IMR-90 (cell line): ENCODE measurements at regions not wholly inside any gene's neighbourhood (a gene's known extent, or its start where the extent isn't known, plus 50 kb on each side); places are given as distances from the start of the nearest gene placed in this dataset.

Experiments
- ATAC-seq: fragments of 200-7000 bp; cut with Tn5 transposase; 2 replicates; pipeline ENCODE4 v1.9.1; 2020; ENCODE audit warnings: low read depth, mild to moderate bottlenecking, moderate library complexity
- BruUV-seq: library from RNA; stranded (reverse); fragments of 400-500 nt; replicated peaks from 2 replicates; lab custom pipeline; 2021; lab: Mats Ljungman, UMichigan
- CTCF ChIA-PET: fragments of 300-600 bp; formaldehyde crosslinking; extraction: SDS; loops from one replicate; lab custom pipeline; 2021; ENCODE audit warnings: antibody characterized with exemption; lab: Yijun Ruan, JAX
- POLR2A ChIA-PET: fragments of 300-600 bp; sonication (Branson Sonifier 250); formaldehyde crosslinking; loops from one replicate; lab custom pipeline; 2022; ENCODE audit warnings: antibody characterized with exemption; ENCODE audit not compliant: unreplicated experiment; lab: Charles Lee
- DNase-seq: peaks from one replicate; pipeline ENCODE4 v3.0.0; 2013
- H2AFZ ChIP-seq: replicated peaks from 2 replicates; pipeline ENCODE3; 2013; ENCODE audit warnings: low read length, mild to moderate bottlenecking; ENCODE audit not compliant: poor library complexity
- H2AK5ac ChIP-seq: 2 replicates; pipeline ENCODE4 v1.6.1; 2013; ENCODE audit warnings: low read depth, low read length, inconsistent platforms
- H2AK9ac ChIP-seq: replicated peaks from 2 replicates; pipeline ENCODE3; 2013; ENCODE audit warnings: mild to moderate bottlenecking, low read depth, low read length, moderate library complexity; ENCODE audit not compliant: poor library complexity
- H2BK120ac ChIP-seq: 2 replicates; pipeline ENCODE4 v1.6.1; 2013; ENCODE audit warnings: low read depth, low read length, inconsistent platforms
- H2BK15ac ChIP-seq: 3 replicates; pipeline ENCODE4 v1.6.1; 2013; ENCODE audit warnings: low read depth, low read length, inconsistent platforms
- H2BK20ac ChIP-seq: 2 replicates; pipeline ENCODE4 v1.6.1; 2013; ENCODE audit warnings: low read depth, mild to moderate bottlenecking, inconsistent platforms, low read length, moderate library complexity
- H2BK5ac ChIP-seq: 2 replicates; pipeline ENCODE4 v1.6.1; 2013; ENCODE audit warnings: mild to moderate bottlenecking, low read depth, low read length, inconsistent platforms; ENCODE audit not compliant: poor library complexity, severe bottlenecking
- H3K14ac ChIP-seq: replicated peaks from 2 replicates; pipeline ENCODE4 v1.6.1; 2013; ENCODE audit warnings: low read depth, low read length, inconsistent platforms
- H3K18ac ChIP-seq: 2 replicates; pipeline ENCODE4 v1.6.1; 2013; ENCODE audit warnings: low read depth, low read length, control low read depth
- H3K23ac ChIP-seq: 2 replicates; pipeline ENCODE4 v1.6.1; 2013; ENCODE audit warnings: low read depth, low read length, inconsistent platforms
- H3K27ac ChIP-seq: 2 replicates; pipeline ENCODE4 v1.5.1; 2013; ENCODE audit warnings: mild to moderate bottlenecking, control low read depth, low read length; ENCODE audit not compliant: insufficient read depth
- H3K27me3 ChIP-seq: 2 replicates; pipeline ENCODE4 v1.6.1; 2013; ENCODE audit warnings: low read length; ENCODE audit not compliant: control insufficient read depth, insufficient read depth
- H3K36me3 ChIP-seq: 2 replicates; pipeline ENCODE4 v1.6.1; 2013; ENCODE audit warnings: low read length, mixed read lengths; ENCODE audit not compliant: control insufficient read depth, insufficient read depth
- H3K4ac ChIP-seq: 2 replicates; pipeline ENCODE4 v1.6.1; 2013; ENCODE audit warnings: low read depth, low read length, inconsistent platforms
- H3K4me1 ChIP-seq: 2 replicates; pipeline ENCODE4 v1.6.1; 2013; ENCODE audit warnings: low read length, mixed read lengths; ENCODE audit not compliant: control insufficient read depth, insufficient read depth
- H3K4me2 ChIP-seq: 2 replicates; pipeline ENCODE4 v1.6.1; 2013; ENCODE audit warnings: low read depth, mild to moderate bottlenecking, control low read depth, low read length, moderate library complexity
- H3K4me3 ChIP-seq: 2 replicates; pipeline ENCODE4 v1.5.1; 2013; ENCODE audit warnings: low read depth, mild to moderate bottlenecking, control low read depth, low read length, moderate library complexity; ENCODE audit not compliant: insufficient read depth
- H3K56ac ChIP-seq: 2 replicates; pipeline ENCODE4 v1.6.1; 2013; ENCODE audit warnings: low read length, inconsistent platforms; ENCODE audit not compliant: insufficient read depth; ENCODE audit errors: extremely low read depth
- H3K79me1 ChIP-seq, 2 experiments: 2 replicates each; pipeline ENCODE4 v1.6.1; 2013; ENCODE audit warnings: low read length in 2 of 2, inconsistent platforms in 1 of 2, low read depth in 1 of 2
- H3K9ac ChIP-seq: 2 replicates; pipeline ENCODE4 v1.6.1; 2013; ENCODE audit warnings: low read depth, low read length, control low read depth
- H3K9me1 ChIP-seq: 2 replicates; pipeline ENCODE4 v1.6.1; 2013; ENCODE audit warnings: low read length, inconsistent platforms; ENCODE audit not compliant: insufficient read depth
- H3K9me3 ChIP-seq: 2 replicates; pipeline ENCODE4 v1.6.1; 2013; ENCODE audit warnings: low read length; ENCODE audit not compliant: control insufficient read depth, insufficient read depth
- H4K20me1 ChIP-seq: 2 replicates; pipeline ENCODE4 v1.6.1; 2013; ENCODE audit warnings: low read length, inconsistent platforms; ENCODE audit not compliant: insufficient read depth
- H4K5ac ChIP-seq: 2 replicates; pipeline ENCODE4 v1.6.1; 2013; ENCODE audit warnings: mild to moderate bottlenecking, low read depth, low read length, control low read depth
- H4K8ac ChIP-seq, 2 experiments: 2 replicates each; pipeline ENCODE4 v1.6.1; 2013; ENCODE audit warnings: low read depth in 2 of 2, low read length in 2 of 2, control low read depth in 1 of 2, inconsistent platforms in 1 of 2
- H4K91ac ChIP-seq: 2 replicates; pipeline ENCODE4 v1.6.1; 2013; ENCODE audit warnings: low read depth, low read length, inconsistent platforms; ENCODE audit not compliant: insufficient read depth
- MXI1 ChIP-seq: IDR thresholded peaks from 2 replicates; pipeline ENCODE4 v1.6.1; 2012; ENCODE audit warnings: low read depth, mild to moderate bottlenecking, low read length, moderate library complexity, borderline replicate concordance
- RAD21 ChIP-seq: IDR thresholded peaks from 2 replicates; pipeline ENCODE4 v1.6.1; 2012; ENCODE audit warnings: low read length, improper control_type of control experiment
- RCOR1 ChIP-seq: IDR thresholded peaks from 2 replicates; pipeline ENCODE4 v1.6.1; 2012; ENCODE audit warnings: mild to moderate bottlenecking, low read length, improper control_type of control experiment; ENCODE audit not compliant: insufficient replicate concordance
- USF2 ChIP-seq: fragments of 150-350 bp; IDR thresholded peaks from 2 replicates; pipeline ENCODE4 v1.6.1; 2017; ENCODE audit warnings: mild to moderate bottlenecking, antibody characterized with exemption, low read length, low read depth
- WGBS, 2 experiments: methylation state at CpG; one replicate each; pipeline versions ENCODE4 v1.1.5 to v1.1.7; 2013; ENCODE audit warnings: missing lambda C conversion rate in 2 of 2; ENCODE audit not compliant: insufficient read length in 1 of 2; ENCODE audit errors: extremely low coverage in 2 of 2; 5-methylcytosine and 5-hydroxymethylcytosine counted together
- dilution Hi-C: fragments of 300-500 bp; cut with HindIII; formaldehyde crosslinking; loops from one replicate; pipeline ENCODE4 v1.14.3; 2018; ENCODE audit warnings: low sequenced_read_pairs; ENCODE audit not compliant: unreplicated experiment
- in situ Hi-C: fragments of 300-500 bp; cut with MboI; formaldehyde crosslinking; loops from 3 replicates; pipeline ENCODE4 v1.14.3; 2019; ENCODE audit warnings: low sequenced_read_pairs, inconsistent platforms, mixed read lengths
- intact Hi-C: fragments of 100-400 bp; cut with micrococcal nuclease; formaldehyde crosslinking; loops from 2 replicates; pipeline ENCODE4 v1.10.0; 2022

GRCh38 chr2:6482256-6482655 lies 383.5 kb downstream of the CMPK2 start:
- Histone ChIP-seq H3K23ac (no peak overlapping the region), H2BK15ac (no peak overlapping the region), H2BK5ac (no peak overlapping the region), H3K56ac (no peak overlapping the region), H3K9me1 (no peaks in the 10 kb centered on the region), H3K18ac (no peak overlapping the region), H2AFZ (peak overlapping the region; percentile 51), H3K9ac (no peak overlapping the region), H3K27ac (no peak overlapping the region), H2BK120ac (no peak overlapping the region), H3K14ac (no peak overlapping the region), H2BK20ac (no peak overlapping the region), H3K4me2 (no peak overlapping the region), H4K20me1 (no peaks in the 10 kb centered on the region), H3K36me3 (no peaks in the 10 kb centered on the region), H3K4me3 (no peak overlapping the region), H4K5ac (no peak overlapping the region), H3K4me1 (no peaks in the 10 kb centered on the region), H3K79me1 (no peaks in the 10 kb centered on the region), H2AK5ac (no peak overlapping the region), H4K91ac (no peak overlapping the region), H4K8ac (no peak overlapping the region), H2AK9ac (no peak overlapping the region), H3K9me3 (peaks cover 3% of the 10 kb centered on the region; the same call in 1 of the 2 replicates), H3K27me3 (no peaks in the 10 kb centered on the region), H3K4ac (no peak overlapping the region)
- CTCF ChIA-PET, result no interaction called here
- BruUV-seq, result no TSS peak
- intact Hi-C loops (no loop called here), dilution Hi-C loops (no loop called here), in situ Hi-C loops (no loop called here)
- no peak for DNase-seq
- WGBS, 2 experiments, result no CpG with 5 or more reads among the region's 4 CpGs
- ATAC-seq, result no peak
- TF ChIP-seq RAD21 (no peak), RCOR1 (no peak), MXI1 (no peak), USF2 (no peak)
- POLR2A ChIA-PET, result no interaction called here
